OCI-LY1 (cell line): ENCODE measurements at regions not wholly inside any gene's neighbourhood (a gene's known extent, or its start where the extent isn't known, plus 50 kb on each side); places are given as distances from the start of the nearest gene placed in this dataset.

Experiments used
- H2AFZ ChIP-seq: fragments of 200-600 bp; sonication (generic), shearing (Covaris generic); 2 replicates; pipeline ENCODE4 v1.6.0; 2014; ENCODE audit warnings: antibody characterized with exemption, mild to moderate bottlenecking, low read length
- H3F3A ChIP-seq: fragments of 200-600 bp; sonication (generic), shearing (Covaris generic); 2 replicates; pipeline ENCODE4 v1.6.0; 2014; ENCODE audit warnings: mild to moderate bottlenecking, antibody characterized with exemption, low read length, moderate library complexity; ENCODE audit not compliant: insufficient read depth
- H3K27ac ChIP-seq: fragments of 200-600 bp; sonication (generic); 2 replicates; pipeline ENCODE4 v1.5.1; 2014; ENCODE audit warnings: low read length, mixed run types, mild to moderate bottlenecking, low read depth; ENCODE audit not compliant: poor library complexity, severe bottlenecking
- H3K27me3 ChIP-seq: fragments of 200-600 bp; sonication (generic); 2 replicates; pipeline ENCODE4 v1.6.0; 2014; ENCODE audit warnings: antibody characterized with exemption, mild to moderate bottlenecking, low read length, moderate library complexity; ENCODE audit not compliant: insufficient read depth
- H3K36me3 ChIP-seq: fragments of 200-600 bp; sonication (generic); 2 replicates; pipeline ENCODE4 v1.6.1; 2014; ENCODE audit warnings: mild to moderate bottlenecking, antibody characterized with exemption, low read length, moderate library complexity, mixed read lengths; ENCODE audit not compliant: insufficient read depth
- H3K4me1 ChIP-seq: fragments of 200-600 bp; sonication (generic); 2 replicates; pipeline ENCODE4 v1.5.1; 2014; ENCODE audit warnings: mild to moderate bottlenecking, low read length, moderate library complexity; ENCODE audit not compliant: insufficient read depth, severe bottlenecking
- H3K4me2 ChIP-seq: fragments of 200-600 bp; sonication (generic), shearing (Covaris generic); 2 replicates; pipeline ENCODE4 v1.6.1; 2014; ENCODE audit warnings: low read length
- H3K4me3 ChIP-seq: fragments of 200-600 bp; sonication (generic); 2 replicates; pipeline ENCODE4 v1.5.1; 2014; ENCODE audit warnings: low read length, low read depth, mild to moderate bottlenecking, mixed read lengths; ENCODE audit not compliant: poor library complexity, severe bottlenecking
- H3K79me2 ChIP-seq: fragments of 200-600 bp; shearing (Covaris generic); 2 replicates; pipeline ENCODE4 v1.6.1; 2016; ENCODE audit warnings: mixed run types, low read length, mixed read lengths; ENCODE audit not compliant: insufficient read depth
- H3K9ac ChIP-seq: fragments of 200-600 bp; sonication (generic), shearing (Covaris generic); 2 replicates; pipeline ENCODE4 v1.6.1; 2014; ENCODE audit warnings: mild to moderate bottlenecking, low read length, mixed read lengths
- H3K9me2 ChIP-seq: fragments of 200-600 bp; sonication (generic), shearing (Covaris generic); 2 replicates; pipeline ENCODE4 v1.6.1; 2014; ENCODE audit warnings: low read depth, mild to moderate bottlenecking, low read length, mixed read lengths
- H3K9me3 ChIP-seq: fragments of 200-600 bp; shearing (Covaris generic); 2 replicates; pipeline ENCODE4 v1.6.1; 2014; ENCODE audit warnings: low read length, mixed read lengths
- H4K20me1 ChIP-seq: fragments of 200-600 bp; sonication (generic), shearing (Covaris generic); 2 replicates; pipeline ENCODE4 v1.6.0; 2016; ENCODE audit warnings: mild to moderate bottlenecking, low read length; ENCODE audit not compliant: insufficient read depth
- EZH2 ChIP-seq: fragments of 200-600 bp; sonication (generic), shearing (Covaris generic); IDR thresholded peaks from 2 replicates; pipeline ENCODE4 v1.8.0; 2017; ENCODE audit warnings: borderline replicate concordance, mixed run types, mild to moderate bottlenecking, antibody characterized with exemption, low read length, moderate library complexity, mixed read lengths
- TF ChIP-seq, protein P1 (sequence below): fragments of 200-600 bp; sonication (generic), shearing (Covaris generic); IDR thresholded peaks from 2 replicates; pipeline ENCODE4 v1.5.1; 2017; ENCODE audit warnings: mild to moderate bottlenecking, antibody characterized with exemption, low read length, moderate library complexity, mixed read lengths

- no peaks in the 10 kb centered on the region for H3K36me3 ChIP-seq
- no peaks in the 10 kb centered on the region for H3K79me2 ChIP-seq
- no peaks in the 10 kb centered on the region for H3K4me1 ChIP-seq
- H3K27ac ChIP-seq = no peak overlapping the region
- H3K9me2 ChIP-seq = no peaks in the 10 kb centered on the region
- TF ChIP-seq EZH2 = no peak
- TF ChIP-seq, protein P1, sequence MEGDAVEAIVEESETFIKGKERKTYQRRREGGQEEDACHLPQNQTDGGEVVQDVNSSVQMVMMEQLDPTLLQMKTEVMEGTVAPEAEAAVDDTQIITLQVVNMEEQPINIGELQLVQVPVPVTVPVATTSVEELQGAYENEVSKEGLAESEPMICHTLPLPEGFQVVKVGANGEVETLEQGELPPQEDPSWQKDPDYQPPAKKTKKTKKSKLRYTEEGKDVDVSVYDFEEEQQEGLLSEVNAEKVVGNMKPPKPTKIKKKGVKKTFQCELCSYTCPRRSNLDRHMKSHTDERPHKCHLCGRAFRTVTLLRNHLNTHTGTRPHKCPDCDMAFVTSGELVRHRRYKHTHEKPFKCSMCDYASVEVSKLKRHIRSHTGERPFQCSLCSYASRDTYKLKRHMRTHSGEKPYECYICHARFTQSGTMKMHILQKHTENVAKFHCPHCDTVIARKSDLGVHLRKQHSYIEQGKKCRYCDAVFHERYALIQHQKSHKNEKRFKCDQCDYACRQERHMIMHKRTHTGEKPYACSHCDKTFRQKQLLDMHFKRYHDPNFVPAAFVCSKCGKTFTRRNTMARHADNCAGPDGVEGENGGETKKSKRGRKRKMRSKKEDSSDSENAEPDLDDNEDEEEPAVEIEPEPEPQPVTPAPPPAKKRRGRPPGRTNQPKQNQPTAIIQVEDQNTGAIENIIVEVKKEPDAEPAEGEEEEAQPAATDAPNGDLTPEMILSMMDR = no peak
- no peaks in the 10 kb centered on the region for H3K9me3 ChIP-seq
- H3F3A ChIP-seq = no peaks in the 10 kb centered on the region
- no peak overlapping the region for H3K9ac ChIP-seq
- no peaks in the 10 kb centered on the region for H3K27me3 ChIP-seq
- no peaks in the 10 kb centered on the region for H4K20me1 ChIP-seq
- H3K4me3 ChIP-seq = no peak overlapping the region
- H2AFZ ChIP-seq = no peak overlapping the region
- no peak overlapping the region for H3K4me2 ChIP-seq
These were observed 970.1 kb downstream of the ADGRL3 start for GRCh38 chr4:62170235-62170634.

GRCh38 chr4:62168681-62169080 is 968.6 kb downstream of the ADGRL3 start:
- Histone ChIP-seq H3K36me3 (no peaks in the 10 kb centered on the region), H3K4me2 (no peak overlapping the region), H3K27me3 (no peaks in the 10 kb centered on the region), H3K79me2 (no peaks in the 10 kb centered on the region), H3K9me3 (no peaks in the 10 kb centered on the region), H3K9ac (no peak overlapping the region), H3K9me2 (no peaks in the 10 kb centered on the region), H3K27ac (no peak overlapping the region), H4K20me1 (no peaks in the 10 kb centered on the region), H3K4me3 (no peak overlapping the region), H3K4me1 (no peaks in the 10 kb centered on the region), H3F3A (no peaks in the 10 kb centered on the region), H2AFZ (no peak overlapping the region)
- TF ChIP-seq, protein P1 = no peak
- no peak for TF ChIP-seq EZH2

DNA sequence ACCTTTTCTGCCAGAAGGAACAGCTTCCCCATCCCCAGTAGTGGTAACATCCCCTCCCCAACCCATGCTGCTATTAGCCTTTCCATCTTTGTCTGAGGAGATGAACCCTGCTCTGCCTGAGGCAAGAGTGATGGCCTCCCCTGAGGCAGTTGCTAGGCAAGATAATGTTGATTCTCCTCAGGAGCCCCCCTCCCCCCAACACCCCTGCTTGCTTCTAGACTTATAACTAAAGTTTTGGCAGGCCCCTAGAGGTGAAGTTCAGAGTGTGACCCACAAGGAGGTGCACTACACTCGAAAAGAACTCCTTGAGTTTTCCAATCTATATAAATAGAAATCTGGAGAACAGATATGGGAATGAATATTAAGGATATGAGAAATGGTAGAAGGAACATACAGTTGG is 962.5 kb downstream of the ADGRL3 start:
- no peaks in the 10 kb centered on the region for H3K79me2 ChIP-seq
- no peak overlapping the region for H3K4me2 ChIP-seq
- TF ChIP-seq, protein P1 = no peak
- no peak for TF ChIP-seq EZH2

More for the DNA sequence above, 962.5 kb downstream of the ADGRL3 start:
- H3K9me3 ChIP-seq = no peaks in the 10 kb centered on the region
- H3K4me1 ChIP-seq = no peaks in the 10 kb centered on the region
- H3K36me3 ChIP-seq = no peaks in the 10 kb centered on the region
- no peak overlapping the region for H3K27ac ChIP-seq
- H3K27me3 ChIP-seq = no peaks in the 10 kb centered on the region
- H2AFZ ChIP-seq = no peak overlapping the region
- no peaks in the 10 kb centered on the region for H3K9me2 ChIP-seq
- H3F3A ChIP-seq = no peaks in the 10 kb centered on the region
- no peak overlapping the region for H3K9ac ChIP-seq
- H3K4me3 ChIP-seq = no peak overlapping the region
- H4K20me1 ChIP-seq = no peaks in the 10 kb centered on the region
